ENCODE measurements at regions not wholly inside any gene's neighbourhood (a gene's known extent, or its start where the extent isn't known, plus 50 kb on each side); places are given as distances from the start of the nearest gene placed in this dataset.

GRCh38 chr9:17021387-17021970, 113.4 kb upstream of the CNTLN start:
- Histone ChIP-seq H2AK5ac (ENCODE audit: insufficient read length, low read length) (no peak overlapping the region), H3K18ac (ENCODE audit: insufficient read length, low read depth, low read length) (no peak overlapping the region), H4K20me1 (ENCODE audit: control insufficient read depth, insufficient read depth, insufficient read length) (no peaks in the 10 kb centered on the region), H2BK5ac (ENCODE audit: insufficient read length, low read length) (no peak overlapping the region), H3K79me2 (ENCODE audit: insufficient read depth, low read length) (no peaks in the 10 kb centered on the region), H3K14ac (ENCODE audit: insufficient read depth, low read length) (no peak overlapping the region), H3K4ac (ENCODE audit: low read depth, low read length) (no peak overlapping the region), H3K9ac (ENCODE audit: extremely low read depth, insufficient read length, low read length) (no peak overlapping the region), H2BK20ac (ENCODE audit: low read depth, low read length, poor library complexity, severe bottlenecking) (no peak overlapping the region), H2BK120ac (ENCODE audit: low read depth, low read length, poor library complexity, severe bottlenecking) (no peak overlapping the region), H2BK12ac (ENCODE audit: insufficient read length, low read depth, low read length) (no peak overlapping the region), H3K9me3 (ENCODE audit: control insufficient read depth, low read depth, low read length) (no peaks in the 10 kb centered on the region), H3T11ph (ENCODE audit: low read length) (no peak overlapping the region), H2AFZ (ENCODE audit: low read length) (no peak overlapping the region), H3K23ac (ENCODE audit: insufficient read length, low read depth, low read length) (no peak overlapping the region), H3K23me2 (ENCODE audit: insufficient read length, low read depth, low read length, poor library complexity, severe bottlenecking) (no peaks in the 10 kb centered on the region), H4K8ac (replicated peaks; ENCODE audit: insufficient read length, low read depth, low read length) (no peak overlapping the region), H3K4me2 (ENCODE audit: insufficient read depth, insufficient read length, low read length) (no peak overlapping the region), H3K4me1 (ENCODE audit: insufficient read depth, low read length) (0 out of 2 replicates have a peak, but pooled peaks cover 2% of the 10 kb centered on the region), H4K91ac (ENCODE audit: insufficient read length, low read depth, low read length) (no peak overlapping the region), H3K56ac (ENCODE audit: insufficient read length, low read depth, low read length) (no peak overlapping the region), H3K27me3 (ENCODE audit: insufficient read depth, low read length) (no peaks in the 10 kb centered on the region), H3K79me1 (ENCODE audit: insufficient read depth, low read depth, low read length, poor library complexity, severe bottlenecking) (no peaks in the 10 kb centered on the region), H4K5ac (ENCODE audit: insufficient read length, low read depth, low read length) (no peak overlapping the region), H2BK15ac (ENCODE audit: low read depth, low read length) (no peak overlapping the region), H3K27ac (ENCODE audit: insufficient read length, low read depth, low read length) (no peak overlapping the region)
- peaks cover 4 to 8% of the 10 kb centered on the region in 2 experiments for H3K4me1 Mint-ChIP-seq
- peaks cover 4 to 7% of the 10 kb centered on the region in 2 experiments; a peak in 3 of 5 replicates for H3K9me3 Mint-ChIP-seq
- H3K27me3 Mint-ChIP-seq (ENCODE audit: low read depth) = no peaks in the 10 kb centered on the region
- DNase-seq = no peak
- H3K27ac Mint-ChIP-seq = no peak overlapping the region
- TF ChIP-seq CTCF (conservative IDR thresholded peaks at IDR 0.05) = no peak
- peaks cover 0 to 6% (median 3%) of the 10 kb centered on the region in 3 experiments; a peak in 5 of 7 replicates for H3K36me3 Mint-ChIP-seq (ENCODE audit: insufficient read depth in 1 of 3, low read depth in 3 of 3)
- no CpG with 5 or more reads among the region's 1 CpG for WGBS (ENCODE audit: extremely low coverage, insufficient read length, low lambda C conversion rate)
- H3K4me3 Mint-ChIP-seq = no peak overlapping the region
